ENCODE measurements at regions not wholly inside any gene's neighbourhood (a gene's known extent, or its start where the extent isn't known, plus 50 kb on each side); places are given as distances from the start of the nearest gene placed in this dataset.

DNA sequence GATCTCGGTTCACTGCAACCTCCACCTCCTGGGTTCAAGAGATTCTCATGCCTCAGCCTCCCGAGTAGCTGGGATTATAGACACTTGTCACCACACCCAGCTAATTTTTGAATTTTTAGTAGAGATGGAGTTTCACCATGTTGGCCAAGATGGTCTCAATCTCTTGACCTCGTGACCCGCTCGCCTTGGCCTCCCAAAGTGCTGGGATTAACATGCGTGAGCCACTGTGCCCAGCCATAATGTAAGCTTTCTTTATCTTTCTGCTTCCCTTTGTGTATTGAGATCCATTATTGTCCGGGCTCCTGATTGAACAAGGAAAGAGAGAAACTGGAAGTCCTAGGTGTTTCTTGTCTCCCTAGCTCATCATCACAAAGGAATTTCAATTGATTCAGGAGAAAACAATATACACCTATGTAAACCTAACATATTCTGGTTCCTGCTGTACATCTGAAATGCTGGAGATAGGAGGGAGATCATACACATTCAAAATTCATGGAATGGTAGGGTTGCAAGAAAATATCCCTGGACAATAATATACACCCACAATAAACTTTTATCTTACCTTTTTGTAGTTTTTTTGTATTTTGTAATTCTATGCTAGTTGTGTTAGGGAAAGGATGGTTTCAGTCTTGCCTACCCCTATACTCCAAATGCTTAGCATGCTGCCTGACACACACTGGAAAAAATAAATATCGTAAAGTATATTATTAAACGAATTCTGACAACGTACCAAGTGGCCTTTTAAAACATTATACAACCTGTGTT lies 194.4 kb upstream of the HS3ST1 start:
- H3K4me3 ChIP-seq (ENCODE audit: control insufficient read depth, low read depth, low read length) = no peak overlapping the region
- DNase-seq (ENCODE audit: low read depth) = no peak
- TF ChIP-seq, protein P1, sequence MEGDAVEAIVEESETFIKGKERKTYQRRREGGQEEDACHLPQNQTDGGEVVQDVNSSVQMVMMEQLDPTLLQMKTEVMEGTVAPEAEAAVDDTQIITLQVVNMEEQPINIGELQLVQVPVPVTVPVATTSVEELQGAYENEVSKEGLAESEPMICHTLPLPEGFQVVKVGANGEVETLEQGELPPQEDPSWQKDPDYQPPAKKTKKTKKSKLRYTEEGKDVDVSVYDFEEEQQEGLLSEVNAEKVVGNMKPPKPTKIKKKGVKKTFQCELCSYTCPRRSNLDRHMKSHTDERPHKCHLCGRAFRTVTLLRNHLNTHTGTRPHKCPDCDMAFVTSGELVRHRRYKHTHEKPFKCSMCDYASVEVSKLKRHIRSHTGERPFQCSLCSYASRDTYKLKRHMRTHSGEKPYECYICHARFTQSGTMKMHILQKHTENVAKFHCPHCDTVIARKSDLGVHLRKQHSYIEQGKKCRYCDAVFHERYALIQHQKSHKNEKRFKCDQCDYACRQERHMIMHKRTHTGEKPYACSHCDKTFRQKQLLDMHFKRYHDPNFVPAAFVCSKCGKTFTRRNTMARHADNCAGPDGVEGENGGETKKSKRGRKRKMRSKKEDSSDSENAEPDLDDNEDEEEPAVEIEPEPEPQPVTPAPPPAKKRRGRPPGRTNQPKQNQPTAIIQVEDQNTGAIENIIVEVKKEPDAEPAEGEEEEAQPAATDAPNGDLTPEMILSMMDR (IDR thresholded peaks at IDR 0.05; ENCODE audit: control insufficient read depth, insufficient read depth, low read depth, low read length, missing control alignments) = no peak

DNA sequence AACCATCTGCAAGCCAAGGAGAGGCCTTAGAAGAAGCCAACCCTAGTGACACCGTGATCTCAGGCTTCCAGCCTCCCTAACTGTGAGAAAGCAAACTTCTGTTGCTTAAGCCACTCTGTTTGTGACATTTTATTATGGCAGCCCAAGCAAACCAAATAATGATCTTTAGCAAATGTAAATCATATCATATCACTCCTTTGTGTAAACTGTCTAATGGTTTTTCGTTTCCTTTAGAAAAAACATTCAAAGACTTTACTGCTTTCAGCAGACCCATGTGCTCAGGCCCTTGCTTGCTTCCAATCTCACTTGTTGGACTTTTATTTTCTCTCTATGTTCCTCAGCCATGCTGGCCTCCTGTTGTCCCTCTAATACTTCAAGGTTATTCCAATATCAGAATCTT lies 192.2 kb upstream of the HS3ST1 start:
- H3K4me3 ChIP-seq (ENCODE audit: control insufficient read depth, low read depth, low read length) = no peak overlapping the region
- TF ChIP-seq, protein P1 (IDR thresholded peaks at IDR 0.05; ENCODE audit: control insufficient read depth, insufficient read depth, low read depth, low read length, missing control alignments) = no peak
- DNase-seq (ENCODE audit: low read depth) = no peak

DNA sequence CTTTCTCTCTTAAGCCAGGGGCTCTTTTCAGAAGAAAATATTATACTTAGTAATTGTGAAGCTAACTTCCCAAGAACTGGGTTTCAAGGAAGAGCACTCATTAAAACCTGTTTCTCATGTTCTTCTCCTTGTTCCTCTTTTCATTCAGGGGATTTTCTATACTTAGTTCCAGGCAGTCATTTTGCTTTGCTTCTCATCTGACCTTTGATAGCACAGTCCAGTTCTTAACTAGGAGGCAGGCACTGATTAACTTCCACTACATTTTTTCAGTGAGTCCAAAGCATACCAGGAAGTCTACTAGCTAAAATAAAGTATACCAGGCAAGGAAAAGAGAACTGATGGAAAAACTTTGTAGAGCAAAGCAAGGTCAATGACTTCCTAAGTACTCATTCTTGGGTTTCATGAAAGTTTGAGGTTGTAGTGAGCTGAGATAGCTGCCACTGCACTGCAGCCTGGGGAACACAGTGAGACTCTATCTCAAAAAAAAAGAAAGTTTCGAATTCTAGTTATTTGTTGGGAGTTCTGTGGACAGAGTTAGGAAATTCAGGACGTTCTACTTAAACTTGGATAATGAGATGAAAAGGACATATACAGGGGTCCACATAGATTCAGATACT lies 190.1 kb upstream of the HS3ST1 start:
- no peak for DNase-seq (ENCODE audit: low read depth)
- TF ChIP-seq, protein P1 (IDR thresholded peaks at IDR 0.05; ENCODE audit: control insufficient read depth, insufficient read depth, low read depth, low read length, missing control alignments) = no peak

DNA sequence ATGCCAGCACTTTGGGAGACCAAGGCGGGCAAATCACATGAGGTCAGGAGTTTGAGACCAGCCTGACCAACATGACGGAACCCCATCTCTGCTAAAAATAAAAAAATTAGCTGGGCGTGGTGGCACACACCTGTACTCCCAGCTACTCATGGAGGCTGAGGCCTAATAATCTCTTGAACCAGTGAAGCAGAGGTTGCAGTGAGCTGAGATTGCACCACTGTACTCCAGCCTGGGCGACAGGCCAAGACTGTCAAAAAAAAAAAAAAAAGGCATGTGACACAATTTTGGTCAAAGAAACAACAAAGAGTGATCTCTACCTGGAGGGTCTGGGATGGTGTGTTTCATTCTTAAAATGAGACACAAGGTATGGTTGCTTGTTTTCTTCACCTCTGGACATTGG lies 188.2 kb upstream of the HS3ST1 start:
- TF ChIP-seq, protein P1 (IDR thresholded peaks at IDR 0.05; ENCODE audit: control insufficient read depth, insufficient read depth, low read depth, low read length, missing control alignments) = no peak
- DNase-seq (ENCODE audit: low read depth) = no peak
- no peak overlapping the region for H3K4me3 ChIP-seq (ENCODE audit: control insufficient read depth, low read depth, low read length)

More for the DNA sequence above, 190.1 kb upstream of the HS3ST1 start:
- H3K4me3 ChIP-seq (ENCODE audit: control insufficient read depth, low read depth, low read length) = no peak overlapping the region

DNA sequence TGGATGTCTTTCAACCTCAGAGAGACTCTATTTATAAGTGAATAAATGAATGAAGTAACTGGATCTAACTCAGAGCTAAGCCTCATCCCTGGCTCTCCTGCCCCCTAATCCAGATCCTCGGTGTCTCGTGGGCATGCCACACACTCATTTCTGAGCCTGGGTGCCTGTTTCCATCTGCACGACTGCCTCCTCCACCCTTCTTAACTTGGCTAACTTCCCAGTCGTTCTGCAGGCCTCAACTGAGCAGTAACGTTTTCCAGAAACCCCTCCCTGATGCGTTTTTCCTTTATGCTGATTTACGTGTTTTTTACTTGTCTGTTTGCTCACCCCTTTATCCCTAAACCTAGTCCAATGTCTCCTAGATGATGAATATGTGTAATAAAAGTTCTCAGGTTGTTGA lies 186.9 kb upstream of the HS3ST1 start:
- no peak overlapping the region for H3K4me3 ChIP-seq (ENCODE audit: control insufficient read depth, low read depth, low read length)
- no peak for DNase-seq (ENCODE audit: low read depth)
- TF ChIP-seq, protein P1 (IDR thresholded peaks at IDR 0.05; ENCODE audit: control insufficient read depth, insufficient read depth, low read depth, low read length, missing control alignments) = no peak

DNA sequence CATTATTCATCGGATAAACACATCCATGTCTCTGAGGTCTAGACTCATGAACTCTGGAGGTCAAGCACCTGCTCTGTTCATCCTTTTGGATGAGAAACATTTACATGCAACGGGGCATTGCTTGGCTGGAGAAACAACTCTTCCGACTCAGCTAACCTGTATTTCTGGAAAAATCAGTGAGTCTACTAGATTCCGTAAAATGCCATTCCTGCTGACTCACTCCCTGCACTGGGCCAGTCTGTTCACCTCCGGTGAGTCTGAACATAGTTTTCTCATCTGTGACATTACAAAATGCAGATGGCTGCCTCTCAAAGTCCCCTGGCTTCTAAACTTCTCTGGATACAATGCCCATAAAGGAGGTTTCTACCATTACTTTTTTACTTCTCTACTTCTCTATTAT lies 185.7 kb upstream of the HS3ST1 start:
- no peak for DNase-seq (ENCODE audit: low read depth)
- H3K4me3 ChIP-seq (ENCODE audit: control insufficient read depth, low read depth, low read length) = no peak overlapping the region
- TF ChIP-seq, protein P1 (IDR thresholded peaks at IDR 0.05; ENCODE audit: control insufficient read depth, insufficient read depth, low read depth, low read length, missing control alignments) = no peak
